HG03571 (cell line): ENCODE measurements at regions not wholly inside any gene's neighbourhood (a gene's known extent, or its start where the extent isn't known, plus 50 kb on each side); places are given as distances from the start of the nearest gene placed in this dataset.

Experiments used
- ATAC-seq: cut with Tn5 transposase; IDR thresholded peaks from one replicate; pipeline ENCODE4 v1.9.1; 2021; ENCODE audit not compliant: unreplicated experiment

GRCh38 chr13:104871456-104871855, 1664.0 kb downstream of the EFNB2 start:
- ATAC-seq = no peak

GRCh38 chr13:104869501-104869900, 1666.0 kb downstream of the EFNB2 start:
- ATAC-seq = no peak

- no peak for ATAC-seq
These were observed 1666.7 kb downstream of the EFNB2 start for GRCh38 chr13:104868806-104869205.

GRCh38 chr13:104855581-104855980, 1679.9 kb downstream of the EFNB2 start:
- no peak for ATAC-seq

- no peak for ATAC-seq
These were observed 1680.8 kb downstream of the EFNB2 start for GRCh38 chr13:104854698-104855097.

GRCh38 chr13:104854007-104854406, 1681.5 kb downstream of the EFNB2 start:
- no peak for ATAC-seq

- ATAC-seq = no peak
These were observed 1687.5 kb downstream of the EFNB2 start for GRCh38 chr13:104847922-104848321.

- no peak for ATAC-seq
These were observed 1692.1 kb downstream of the EFNB2 start for GRCh38 chr13:104843401-104843800.

- no peak for ATAC-seq
These were observed 1694.4 kb downstream of the EFNB2 start for GRCh38 chr13:104841110-104841509.

- no peak for ATAC-seq
These were observed 1697.7 kb downstream of the EFNB2 start for GRCh38 chr13:104837756-104838155.

GRCh38 chr13:104833221-104833620, 1702.2 kb downstream of the EFNB2 start:
- no peak for ATAC-seq

- no peak for ATAC-seq
These were observed 1703.2 kb downstream of the EFNB2 start for GRCh38 chr13:104832231-104832630.

- ATAC-seq = no peak
These were observed 1703.6 kb downstream of the EFNB2 start for GRCh38 chr13:104831831-104832230.

GRCh38 chr13:104823709-104824108, 1711.8 kb downstream of the EFNB2 start:
- ATAC-seq = no peak

GRCh38 chr13:104823071-104823470, 1712.4 kb downstream of the EFNB2 start:
- ATAC-seq = no peak

- ATAC-seq = no peak
These were observed 1718.2 kb downstream of the EFNB2 start for GRCh38 chr13:104817271-104817670.

GRCh38 chr13:104816726-104817125, 1718.7 kb downstream of the EFNB2 start:
- no peak for ATAC-seq

GRCh38 chr13:104810242-104810641, 1725.2 kb downstream of the EFNB2 start:
- ATAC-seq = no peak

GRCh38 chr13:104809483-104809882, 1726.0 kb downstream of the EFNB2 start:
- ATAC-seq = no peak

GRCh38 chr13:104805346-104805745, 1730.1 kb downstream of the EFNB2 start:
- ATAC-seq = no peak

GRCh38 chr13:104799152-104799551, 1732.9 kb upstream of the SLC10A2 start:
- no peak for ATAC-seq

GRCh38 chr13:104798486-104798885, 1732.3 kb upstream of the SLC10A2 start:
- no peak for ATAC-seq

GRCh38 chr13:104796581-104796980, 1730.4 kb upstream of the SLC10A2 start:
- ATAC-seq = no peak

GRCh38 chr13:104785952-104786351, 1719.7 kb upstream of the SLC10A2 start:
- ATAC-seq = no peak
